ENCODE measurements at regions not wholly inside any gene's neighbourhood (a gene's known extent, or its start where the extent isn't known, plus 50 kb on each side); places are given as distances from the start of the nearest gene placed in this dataset.

- no peak for TF ChIP-seq CTCF (IDR thresholded peaks at IDR 0.05; ENCODE audit: extremely low read depth in 1 of 2, insufficient read depth in 1 of 2, low read depth in 1 of 2, low read length in 2 of 2)
- TF ChIP-seq POLR2A (IDR thresholded peaks at IDR 0.05; ENCODE audit: low read depth, low read length): no peak
- no peak for TF ChIP-seq EZH2 (IDR thresholded peaks at IDR 0.05; ENCODE audit: borderline replicate concordance, low read depth, low read length, severe bottlenecking)
- TF ChIP-seq MAX (IDR thresholded peaks at IDR 0.05; ENCODE audit: insufficient read depth, insufficient read length): no peak
- TF ChIP-seq GATA2 (IDR thresholded peaks at IDR 0.05; ENCODE audit: insufficient read depth, insufficient read length, low read depth, low read length): no peak
- TF ChIP-seq MYC (IDR thresholded peaks at IDR 0.05; ENCODE audit: low read depth, low read length): no peak
- no peak for TF ChIP-seq POLR2AphosphoS5 (IDR thresholded peaks at IDR 0.05; ENCODE audit: insufficient read depth, low read depth, low read length)
- no peak for TF ChIP-seq FOS (IDR thresholded peaks at IDR 0.05; ENCODE audit: borderline replicate concordance, insufficient read depth, low read length)
- TF ChIP-seq JUN (IDR thresholded peaks at IDR 0.05; ENCODE audit: borderline replicate concordance, insufficient read depth, insufficient read length, low read depth): no peak
These were observed 359.4 kb upstream of the ADAMTS5 start for GRCh38 chr21:27326301-27326700.
